DOHH2 (cell line): ENCODE measurements at regions not wholly inside any gene's neighbourhood (a gene's known extent, or its start where the extent isn't known, plus 50 kb on each side); places are given as distances from the start of the nearest gene placed in this dataset.

Experiments
- EZH2phosphoT487 ChIP-seq: fragments of 200-600 bp; sonication (generic); IDR thresholded peaks from 2 replicates; pipeline ENCODE4 v1.6.1; 2017; ENCODE audit warnings: borderline replicate concordance, mild to moderate bottlenecking, antibody characterized with exemption, low read length, moderate library complexity, mixed read lengths
- TF ChIP-seq, protein P1 (sequence below): fragments of 200-600 bp; sonication (generic); IDR thresholded peaks from one replicate; pipeline ENCODE4 v1.5.1; 2014; ENCODE audit warnings: antibody characterized with exemption, mild to moderate bottlenecking, low read depth, low read length; ENCODE audit not compliant: poor library complexity, severe bottlenecking

- TF ChIP-seq EZH2phosphoT487, result no peak
- TF ChIP-seq, protein P1, sequence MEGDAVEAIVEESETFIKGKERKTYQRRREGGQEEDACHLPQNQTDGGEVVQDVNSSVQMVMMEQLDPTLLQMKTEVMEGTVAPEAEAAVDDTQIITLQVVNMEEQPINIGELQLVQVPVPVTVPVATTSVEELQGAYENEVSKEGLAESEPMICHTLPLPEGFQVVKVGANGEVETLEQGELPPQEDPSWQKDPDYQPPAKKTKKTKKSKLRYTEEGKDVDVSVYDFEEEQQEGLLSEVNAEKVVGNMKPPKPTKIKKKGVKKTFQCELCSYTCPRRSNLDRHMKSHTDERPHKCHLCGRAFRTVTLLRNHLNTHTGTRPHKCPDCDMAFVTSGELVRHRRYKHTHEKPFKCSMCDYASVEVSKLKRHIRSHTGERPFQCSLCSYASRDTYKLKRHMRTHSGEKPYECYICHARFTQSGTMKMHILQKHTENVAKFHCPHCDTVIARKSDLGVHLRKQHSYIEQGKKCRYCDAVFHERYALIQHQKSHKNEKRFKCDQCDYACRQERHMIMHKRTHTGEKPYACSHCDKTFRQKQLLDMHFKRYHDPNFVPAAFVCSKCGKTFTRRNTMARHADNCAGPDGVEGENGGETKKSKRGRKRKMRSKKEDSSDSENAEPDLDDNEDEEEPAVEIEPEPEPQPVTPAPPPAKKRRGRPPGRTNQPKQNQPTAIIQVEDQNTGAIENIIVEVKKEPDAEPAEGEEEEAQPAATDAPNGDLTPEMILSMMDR, result no peak
These were observed 599.0 kb downstream of the ZPLD1 start for GRCh38 chr3:103033841-103034240.
